Lower lobe of right lung (tissue), 2 donors: ENCODE measurements at regions not wholly inside any gene's neighbourhood (a gene's known extent, or its start where the extent isn't known, plus 50 kb on each side); places are given as distances from the start of the nearest gene placed in this dataset.
A peak's percentile ranks its signal among the peaks of the same experiment; 100 is the strongest.

Source experiments
- ATAC-seq, 2 donors: fragments of 200-7000 bp; cut with Tn5 transposase; one replicate each; pipeline ENCODE4 v1.9.1; 2020 to 2022; ENCODE audit warnings: mild to moderate bottlenecking in 2 of 2, moderate library complexity in 2 of 2
- DNase-seq: peaks from one replicate; pipeline ENCODE4 v3.0.0-alpha.2; 2020
- H3K27ac ChIP-seq: fragments of 200-600 bp; one replicate; pipeline ENCODE4 v1.8.0; 2022
- H3K27me3 ChIP-seq: fragments of 200-600 bp; one replicate; pipeline ENCODE4 v1.8.0; 2022; ENCODE audit warnings: low read depth
- H3K36me3 ChIP-seq: fragments of 200-600 bp; one replicate; pipeline ENCODE4 v1.8.0; 2022; ENCODE audit warnings: mild to moderate bottlenecking
- H3K4me1 ChIP-seq: fragments of 200-600 bp; one replicate; pipeline ENCODE4 v1.8.0; 2022
- H3K4me3 ChIP-seq: fragments of 200-600 bp; one replicate; pipeline ENCODE4 v1.8.0; 2022; ENCODE audit warnings: mild to moderate bottlenecking
- H3K9me3 ChIP-seq: fragments of 200-600 bp; one replicate; pipeline ENCODE4 v1.8.0; 2022
- CTCF ChIP-seq: fragments of 200-600 bp; IDR thresholded peaks from one replicate; pipeline ENCODE4 v1.8.0; 2022; ENCODE audit warnings: antibody characterized with exemption, mild to moderate bottlenecking
- intact Hi-C: fragments of 100-400 bp; cut with DNase I; formaldehyde crosslinking; loops from one replicate; pipeline ENCODE4 v1.11.0; 2022
- donor health status: DM: no; HTN: yes; CAD: no; lungs with severe emphysema.

DNA sequence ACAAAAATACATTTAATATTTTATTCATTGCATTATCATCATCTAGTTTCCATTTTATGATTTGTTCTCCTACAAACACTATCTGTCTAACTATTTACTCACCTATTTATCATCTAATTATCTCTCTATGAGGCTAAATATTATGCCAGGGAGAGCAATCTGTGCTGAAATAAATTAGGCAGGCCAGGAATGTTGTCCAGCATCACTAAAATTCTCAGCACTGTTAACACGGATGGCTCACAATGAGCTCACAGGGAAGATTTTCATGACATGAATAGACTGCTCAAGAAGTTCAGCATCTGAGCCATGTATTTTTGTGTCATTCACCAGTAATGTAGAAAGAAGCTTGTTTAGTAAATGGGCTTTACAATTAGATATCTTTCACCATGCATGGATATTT lies 1277.2 kb downstream of the GRIK2 start:
- Histone ChIP-seq H3K36me3 (no peaks in the 10 kb centered on the region), H3K4me3 (no peak overlapping the region), H3K4me1 (no peaks in the 10 kb centered on the region), H3K27me3 (no peaks in the 10 kb centered on the region), H3K9me3 (no peaks in the 10 kb centered on the region), H3K27ac (no peak overlapping the region)
- intact Hi-C loops: no loop called here
- ATAC-seq (no peak), DNase-seq (no peak)
- TF ChIP-seq CTCF: no peak

- Histone ChIP-seq H3K27ac (no peak overlapping the region), H3K36me3 (no peaks in the 10 kb centered on the region), H3K4me3 (no peak overlapping the region), H3K9me3 (no peaks in the 10 kb centered on the region), H3K4me1 (no peaks in the 10 kb centered on the region), H3K27me3 (no peaks in the 10 kb centered on the region)
- TF ChIP-seq CTCF: no peak
- ATAC-seq (no peak), DNase-seq (no peak)
- intact Hi-C loops: no loop called here
Measured at GRCh38 chr6:102662851-102663250, 1269.3 kb downstream of the GRIK2 start.

- Histone ChIP-seq H3K9me3 (no peaks in the 10 kb centered on the region), H3K27ac (no peak overlapping the region), H3K4me1 (no peaks in the 10 kb centered on the region), H3K27me3 (no peaks in the 10 kb centered on the region), H3K4me3 (no peak overlapping the region), H3K36me3 (no peaks in the 10 kb centered on the region)
- ATAC-seq (peak in 1 of 2 donors; percentile 58), DNase-seq (peak; percentile 20)
- no peak for TF ChIP-seq CTCF
- intact Hi-C loops: no loop called here
Measured at GRCh38 chr6:102660303-102660702, 1266.8 kb downstream of the GRIK2 start.

DNA sequence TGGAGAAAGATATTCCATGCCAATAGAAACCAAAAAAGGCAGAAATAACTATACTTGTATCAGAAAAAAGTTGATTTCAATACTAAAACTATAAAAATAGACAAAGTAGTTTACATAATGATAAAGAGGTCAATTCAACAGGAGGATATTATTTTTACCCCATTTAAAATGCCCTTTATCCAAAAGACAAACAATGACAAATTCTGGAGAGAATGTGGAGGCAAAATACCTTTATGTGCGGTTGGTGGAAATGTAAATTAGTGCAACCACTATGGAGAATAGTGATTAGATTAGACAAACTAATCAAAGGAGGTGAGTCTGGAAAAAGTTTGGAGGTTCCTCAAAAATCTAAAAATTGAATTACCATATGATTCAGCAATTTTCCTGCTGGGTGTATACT lies 1262.3 kb downstream of the GRIK2 start:
- H3K4me3 ChIP-seq: no peak overlapping the region
- no peaks in the 10 kb centered on the region for H3K36me3 ChIP-seq
- no peaks in the 10 kb centered on the region for H3K4me1 ChIP-seq
- H3K27ac ChIP-seq: no peak overlapping the region
- ATAC-seq: no peak
- no peaks in the 10 kb centered on the region for H3K9me3 ChIP-seq
- TF ChIP-seq CTCF: no peak
- DNase-seq: no peak
- no peaks in the 10 kb centered on the region for H3K27me3 ChIP-seq
- intact Hi-C loops: no loop called here

DNA sequence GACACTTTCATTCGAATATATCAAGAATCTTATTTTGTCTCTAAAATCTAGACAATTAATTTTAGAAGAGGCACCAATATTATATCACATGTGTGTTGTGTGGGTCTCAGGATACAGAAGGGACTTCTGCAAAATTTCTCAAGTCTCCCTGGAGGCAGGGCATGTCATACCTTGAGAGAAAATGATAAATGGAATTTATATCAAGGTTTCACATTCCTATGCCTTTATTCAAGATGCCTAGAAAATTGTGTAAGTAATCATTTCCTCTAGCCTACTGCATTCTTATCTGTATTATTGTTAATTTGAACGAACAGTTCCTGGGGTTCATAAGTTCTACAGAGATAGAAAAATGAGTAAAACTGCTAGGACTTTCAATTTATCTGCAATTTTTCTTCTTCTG lies 1247.9 kb downstream of the GRIK2 start:
- no peaks in the 10 kb centered on the region for H3K36me3 ChIP-seq
- H3K4me1 ChIP-seq: no peaks in the 10 kb centered on the region
- intact Hi-C loops: no loop called here
- no peak overlapping the region for H3K27ac ChIP-seq
- ATAC-seq (no peak), DNase-seq (no peak)
- no peak overlapping the region for H3K4me3 ChIP-seq
- TF ChIP-seq CTCF: no peak
- no peaks in the 10 kb centered on the region for H3K27me3 ChIP-seq
- no peaks in the 10 kb centered on the region for H3K9me3 ChIP-seq

DNA sequence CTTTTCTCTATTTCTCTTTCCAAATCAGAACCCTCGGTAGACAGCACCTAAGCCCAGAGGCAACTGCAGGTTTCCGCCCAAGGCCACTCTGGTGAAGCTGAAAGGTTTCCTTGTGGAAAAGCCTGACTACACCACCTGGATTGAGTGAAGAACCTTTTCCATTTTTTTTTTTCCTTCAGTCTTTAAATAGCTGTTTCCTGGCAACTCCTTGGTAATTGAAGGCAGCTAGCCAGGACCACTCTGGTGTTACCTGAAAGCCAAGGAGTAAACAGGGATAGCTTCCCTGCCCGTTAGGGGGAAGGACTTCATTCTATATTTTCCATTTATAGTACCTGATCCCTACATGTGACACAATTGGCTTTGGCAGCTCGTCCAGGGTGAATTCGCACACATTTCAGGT lies 1238.4 kb downstream of the GRIK2 start:
- no peak overlapping the region for H3K4me3 ChIP-seq
- no peaks in the 10 kb centered on the region for H3K4me1 ChIP-seq
- TF ChIP-seq CTCF: no peak
- H3K36me3 ChIP-seq: no peaks in the 10 kb centered on the region
- no peaks in the 10 kb centered on the region for H3K9me3 ChIP-seq
- no peaks in the 10 kb centered on the region for H3K27me3 ChIP-seq
- DNase-seq: no peak
- no peak for ATAC-seq
- H3K27ac ChIP-seq: no peak overlapping the region
- intact Hi-C loops: no loop called here
